MM.1S (cell line): ENCODE measurements at regions not wholly inside any gene's neighbourhood (a gene's known extent, or its start where the extent isn't known, plus 50 kb on each side); places are given as distances from the start of the nearest gene placed in this dataset.

Source experiments
- CTCF ChIP-seq: fragments of 300-600 bp; sonication (generic); IDR thresholded peaks from 2 replicates; pipeline ENCODE4 v1.5.1; 2016; ENCODE audit warnings: antibody characterized with exemption, low read length, mixed read lengths
- EZH2 ChIP-seq: fragments of 300-600 bp; sonication (generic); optimal IDR thresholded peaks from 2 replicates; pipeline ENCODE3; 2017; ENCODE audit warnings: low read depth, mild to moderate bottlenecking, antibody characterized with exemption, low read length, mixed read lengths

- TF ChIP-seq CTCF = no peak
- no peak for TF ChIP-seq EZH2
These were observed 86.4 kb upstream of the JUN start for GRCh38 chr1:58870298-58870676.
